ENCODE measurements at regions not wholly inside any gene's neighbourhood (a gene's known extent, or its start where the extent isn't known, plus 50 kb on each side); places are given as distances from the start of the nearest gene placed in this dataset.

GRCh38 chr20:40739841-40740240 lies 50.8 kb upstream of the MAFB start:
- no peak for TF ChIP-seq POLR2AphosphoS5 (IDR thresholded peaks at IDR 0.05; ENCODE audit: borderline replicate concordance, low read depth, low read length)
- no peak for TF ChIP-seq EZH2 (IDR thresholded peaks at IDR 0.05)
